Embryonic facial prominence (tissue), 1 donor: ENCODE measurements at regions not wholly inside any gene's neighbourhood (a gene's known extent, or its start where the extent isn't known, plus 50 kb on each side); places are given as distances from the start of the nearest gene placed in this dataset.

ENCODE experiments used
- DNase-seq: peaks from one replicate; pipeline ENCODE4 v3.0.0-alpha.2; 2016; ENCODE audit errors: extremely low spot score

DNA sequence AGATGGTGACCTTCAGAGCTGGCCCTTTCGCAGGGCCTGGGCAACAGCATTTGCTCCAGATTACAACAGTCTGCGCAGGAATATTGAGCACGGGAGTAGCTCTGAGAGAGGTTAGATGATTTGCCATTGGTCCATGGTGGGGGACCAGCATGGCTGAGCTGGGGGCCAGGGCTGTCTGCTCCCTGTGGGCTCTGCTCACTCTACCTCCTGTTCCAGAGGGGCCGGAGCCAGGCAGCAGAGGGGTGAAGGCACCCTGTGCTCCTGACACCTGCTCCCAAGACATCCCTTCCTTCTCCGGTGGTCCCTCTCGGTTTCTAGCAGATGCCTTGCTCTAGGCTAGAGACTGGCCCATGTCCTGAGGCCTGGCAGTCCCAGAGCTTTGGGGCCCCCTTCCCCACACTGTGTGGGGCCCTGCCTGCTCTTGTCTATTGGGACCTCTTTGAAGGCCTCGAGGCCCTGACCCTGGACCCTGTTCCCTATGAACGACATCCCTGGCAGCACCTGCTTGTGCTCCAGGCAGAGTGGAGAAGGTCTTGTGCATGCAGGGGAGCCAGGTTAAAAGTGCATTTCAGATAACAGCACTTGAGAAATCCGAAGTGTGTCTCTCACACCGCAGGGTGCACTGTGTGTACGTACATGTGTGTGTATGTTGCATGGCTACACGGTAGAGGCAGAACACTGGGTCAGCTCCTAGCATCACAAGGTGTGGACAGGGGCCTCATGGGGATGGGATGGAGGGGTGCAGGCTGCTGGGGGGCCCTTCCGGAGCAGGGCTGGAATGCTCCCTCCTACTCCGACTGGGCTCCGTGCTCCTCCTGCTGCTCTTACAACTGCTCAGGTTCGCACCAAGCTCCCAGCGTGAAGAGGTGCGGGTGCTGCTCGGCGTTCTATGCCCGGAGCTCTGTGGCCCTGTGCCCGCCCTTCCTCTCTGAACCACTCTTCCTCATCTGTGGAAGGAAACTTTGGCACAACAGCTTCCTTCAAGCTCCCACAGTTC lies 123.3 kb upstream of the B3GAT1 start:
- no peak for DNase-seq

DNA sequence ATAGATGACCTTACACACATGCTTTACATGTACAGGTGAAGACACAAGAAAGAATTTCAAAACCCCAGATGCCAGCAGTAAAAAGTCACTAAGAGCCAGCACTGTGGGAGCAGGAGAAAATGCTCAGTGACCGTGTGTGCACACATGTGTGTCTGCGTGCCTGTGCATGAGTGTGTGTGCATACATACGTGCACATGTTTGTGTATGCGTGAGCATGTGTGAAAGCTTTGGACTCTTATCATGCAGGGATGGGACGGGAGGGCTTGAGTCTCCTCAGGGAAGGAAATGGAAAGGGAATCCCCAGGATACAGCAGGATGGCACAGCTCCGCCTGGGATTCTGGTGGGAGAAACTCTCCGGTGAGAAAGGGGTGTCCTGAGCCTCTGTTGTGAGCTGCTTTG lies 121.5 kb upstream of the B3GAT1 start:
- DNase-seq = no peak

DNA sequence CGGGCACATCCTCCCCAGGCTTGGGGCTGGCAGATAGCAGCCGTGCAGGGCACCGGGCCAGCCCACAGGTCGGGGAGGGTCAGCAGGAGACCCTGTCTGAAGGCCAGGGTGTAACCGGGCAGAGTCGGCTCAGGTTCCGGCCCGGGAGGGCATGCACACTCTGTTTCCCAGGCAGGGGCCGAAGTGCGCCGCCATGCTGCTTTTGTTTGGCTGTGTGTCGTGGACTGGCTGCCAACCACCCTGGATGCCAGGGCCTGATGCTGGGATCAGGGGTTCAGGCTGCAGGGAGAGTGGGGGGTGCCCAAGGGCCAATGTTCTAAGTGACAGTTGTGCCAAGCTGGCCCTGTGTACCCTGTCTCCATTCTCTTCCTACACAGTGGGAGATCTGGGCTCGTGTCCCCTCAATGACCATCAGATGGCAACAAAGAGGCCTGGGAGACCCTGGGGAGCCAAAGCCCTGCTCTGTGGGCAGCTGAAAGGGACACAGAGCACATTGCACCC lies 120.9 kb upstream of the B3GAT1 start:
- DNase-seq = no peak

DNA sequence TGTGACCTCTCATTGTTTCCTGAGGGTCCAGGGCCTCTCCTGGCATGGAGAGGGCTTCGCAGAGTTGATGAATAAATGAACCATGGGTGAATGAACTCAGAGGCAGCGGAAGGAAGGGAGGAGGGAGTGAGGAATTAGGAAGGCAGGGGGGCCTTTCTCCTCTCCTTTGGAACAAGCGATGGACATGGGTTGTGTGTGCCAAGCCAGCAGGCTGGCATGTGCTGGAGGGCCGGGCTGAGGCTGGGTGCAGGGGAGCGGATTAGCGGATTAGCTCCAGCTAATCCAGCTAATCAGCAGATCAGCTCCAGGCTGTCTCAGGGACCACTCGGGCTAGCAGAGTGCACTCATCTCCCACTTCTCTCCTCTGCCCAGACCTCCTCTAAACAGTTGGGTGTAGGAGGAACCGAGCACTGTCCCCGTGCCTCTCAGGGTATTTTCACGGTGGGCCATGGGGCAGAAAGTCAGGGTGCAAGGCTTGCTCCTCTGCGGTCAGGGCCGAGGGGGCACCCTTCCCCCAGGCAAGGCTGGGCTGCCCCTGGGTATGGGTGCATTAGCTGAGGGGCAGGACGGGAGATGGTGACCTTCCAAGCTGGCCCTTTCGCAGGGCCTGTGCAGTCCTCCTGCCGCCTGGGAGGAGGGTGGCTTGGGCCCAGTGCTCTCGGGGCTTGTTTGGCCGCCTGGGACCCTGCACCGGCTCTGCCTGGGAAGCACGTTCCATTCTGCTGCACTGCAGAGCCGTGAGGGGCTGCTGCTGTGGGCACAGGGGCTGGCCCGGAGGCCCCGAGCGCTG lies 120.3 kb upstream of the B3GAT1 start:
- no peak for DNase-seq

DNA sequence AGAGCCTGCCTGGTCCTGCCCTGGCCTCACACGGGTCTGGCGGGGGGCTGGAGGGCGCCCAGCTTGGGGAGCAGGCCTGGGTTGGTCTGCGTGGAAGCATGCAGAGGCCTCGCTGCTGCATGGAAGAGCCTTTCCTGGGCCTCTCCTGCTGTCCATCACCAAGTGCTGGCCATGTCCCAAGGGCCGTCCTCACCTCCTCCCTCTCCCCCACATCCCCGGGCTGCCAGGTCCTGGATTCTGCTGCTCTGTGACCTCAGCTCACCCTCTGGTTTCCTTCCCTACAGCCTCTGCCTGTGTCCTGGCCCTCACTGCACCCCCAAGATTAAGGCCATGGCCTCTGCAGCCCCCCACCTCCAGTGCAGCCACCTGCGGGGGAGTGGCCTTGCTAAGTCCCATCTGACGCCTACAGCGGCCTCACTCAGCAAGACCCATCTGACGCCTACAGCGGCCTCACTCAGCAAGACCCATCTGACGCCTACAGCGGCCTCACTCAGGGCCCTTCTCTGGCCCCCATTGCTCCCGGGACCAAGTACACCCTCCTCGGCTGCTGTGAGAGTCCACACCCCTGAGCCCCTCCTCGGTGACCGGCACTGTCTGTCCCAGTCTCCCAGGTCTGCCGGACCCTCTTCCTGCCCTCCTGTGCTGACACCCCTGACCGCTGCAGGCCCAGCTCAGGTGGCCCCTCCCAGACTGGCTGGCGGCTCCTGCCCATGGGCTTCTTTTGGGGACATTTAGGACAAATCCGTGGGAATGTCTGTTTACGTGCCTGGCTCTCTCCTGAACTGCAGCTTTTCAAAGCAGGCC lies 119.5 kb upstream of the B3GAT1 start:
- no peak for DNase-seq

DNA sequence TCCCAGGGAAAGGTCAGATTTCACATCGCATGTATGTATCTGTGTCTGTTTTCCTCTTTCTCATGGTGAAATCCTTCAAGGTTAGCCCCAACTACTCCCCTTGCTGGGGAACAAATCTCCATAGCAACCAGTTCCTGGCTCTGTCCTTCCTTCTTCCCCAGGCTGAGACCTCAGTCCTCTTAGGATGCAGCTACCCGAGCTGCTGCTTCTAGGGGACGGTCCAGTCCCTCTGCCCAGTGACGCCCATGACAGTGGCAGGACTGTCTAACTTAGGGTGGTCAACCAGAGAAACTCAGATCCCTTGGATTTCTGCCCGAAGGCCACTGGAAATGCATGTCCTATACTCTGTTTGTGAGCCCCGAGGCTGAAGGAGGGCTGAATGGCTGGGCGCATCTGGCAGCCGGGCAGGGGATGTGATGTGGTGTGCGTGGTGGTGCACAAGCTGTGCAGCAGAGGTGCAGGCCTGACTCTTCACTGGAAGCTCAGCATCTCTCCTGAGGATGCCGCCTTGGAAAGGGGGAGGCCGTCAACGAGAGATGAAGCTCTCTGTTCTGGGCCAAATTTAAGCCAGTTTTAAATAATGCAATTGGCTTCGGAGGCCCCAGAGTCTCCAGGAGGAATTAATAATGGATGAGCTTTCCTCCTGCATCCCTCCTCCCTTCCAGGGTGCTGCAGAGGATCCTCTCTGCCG lies 118.7 kb upstream of the B3GAT1 start:
- DNase-seq = no peak

DNA sequence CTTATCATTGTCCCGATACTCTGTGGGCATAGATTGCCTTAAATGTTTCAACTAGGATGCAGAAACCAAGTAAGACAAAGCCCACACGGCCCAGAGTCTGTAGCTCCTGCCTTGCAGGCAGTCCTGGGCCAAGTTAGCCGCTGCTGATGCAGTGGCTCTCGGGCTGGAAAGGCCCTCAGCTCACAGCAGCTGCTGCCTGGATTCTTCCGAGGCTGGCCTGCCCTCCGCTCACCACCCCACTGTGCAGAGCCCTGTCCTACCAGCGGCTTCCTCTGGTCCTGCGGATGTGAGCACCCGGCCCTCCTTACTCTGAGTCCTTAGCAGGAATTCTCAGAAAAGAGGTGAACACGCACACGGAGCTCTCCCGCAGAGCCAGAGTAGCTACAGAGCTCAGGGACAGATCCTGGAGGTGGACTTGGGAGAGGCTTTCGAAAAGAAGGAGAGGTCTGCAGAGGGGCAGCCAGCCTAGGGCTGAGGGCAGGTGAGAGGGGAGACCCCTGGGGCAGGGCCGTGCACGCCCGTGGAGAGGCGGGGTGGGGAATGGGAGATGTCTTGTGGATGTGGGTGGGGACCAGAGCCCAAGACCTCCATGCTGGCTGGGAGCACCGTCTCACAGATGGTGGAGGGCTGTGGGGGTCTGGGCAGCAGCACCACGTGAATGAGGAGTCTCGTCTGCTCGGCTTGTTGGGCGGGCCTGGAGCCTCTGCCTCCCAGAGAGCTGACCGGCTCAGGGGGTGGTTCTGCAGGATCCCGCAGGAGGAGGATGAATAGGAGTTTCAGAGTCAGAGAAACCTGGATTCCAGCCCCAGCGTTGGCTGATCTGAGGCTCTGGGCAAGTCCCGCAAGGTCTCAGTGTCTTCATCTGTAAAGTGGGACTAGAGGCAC lies 117.4 kb upstream of the B3GAT1 start:
- DNase-seq = no peak

DNA sequence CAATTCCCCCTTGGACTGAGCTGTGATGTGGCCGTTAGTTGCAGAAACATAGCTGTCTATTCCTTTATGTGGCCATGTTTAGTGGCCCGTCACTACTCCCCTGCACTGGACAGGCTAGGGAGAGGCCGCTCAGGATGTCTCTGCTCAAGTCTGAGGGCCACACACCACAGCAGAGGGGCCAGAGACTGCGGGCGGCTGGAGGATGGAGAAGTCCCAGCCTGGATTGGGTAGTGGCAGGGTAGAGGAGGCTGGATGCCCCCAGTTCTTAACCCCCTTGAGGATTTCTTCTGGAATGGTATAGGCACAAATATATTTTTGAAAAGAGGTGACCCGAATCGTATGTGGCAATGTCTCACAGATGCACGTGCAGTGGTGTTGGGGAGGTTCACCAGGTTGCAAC lies 116.4 kb upstream of the B3GAT1 start:
- DNase-seq = no peak

DNA sequence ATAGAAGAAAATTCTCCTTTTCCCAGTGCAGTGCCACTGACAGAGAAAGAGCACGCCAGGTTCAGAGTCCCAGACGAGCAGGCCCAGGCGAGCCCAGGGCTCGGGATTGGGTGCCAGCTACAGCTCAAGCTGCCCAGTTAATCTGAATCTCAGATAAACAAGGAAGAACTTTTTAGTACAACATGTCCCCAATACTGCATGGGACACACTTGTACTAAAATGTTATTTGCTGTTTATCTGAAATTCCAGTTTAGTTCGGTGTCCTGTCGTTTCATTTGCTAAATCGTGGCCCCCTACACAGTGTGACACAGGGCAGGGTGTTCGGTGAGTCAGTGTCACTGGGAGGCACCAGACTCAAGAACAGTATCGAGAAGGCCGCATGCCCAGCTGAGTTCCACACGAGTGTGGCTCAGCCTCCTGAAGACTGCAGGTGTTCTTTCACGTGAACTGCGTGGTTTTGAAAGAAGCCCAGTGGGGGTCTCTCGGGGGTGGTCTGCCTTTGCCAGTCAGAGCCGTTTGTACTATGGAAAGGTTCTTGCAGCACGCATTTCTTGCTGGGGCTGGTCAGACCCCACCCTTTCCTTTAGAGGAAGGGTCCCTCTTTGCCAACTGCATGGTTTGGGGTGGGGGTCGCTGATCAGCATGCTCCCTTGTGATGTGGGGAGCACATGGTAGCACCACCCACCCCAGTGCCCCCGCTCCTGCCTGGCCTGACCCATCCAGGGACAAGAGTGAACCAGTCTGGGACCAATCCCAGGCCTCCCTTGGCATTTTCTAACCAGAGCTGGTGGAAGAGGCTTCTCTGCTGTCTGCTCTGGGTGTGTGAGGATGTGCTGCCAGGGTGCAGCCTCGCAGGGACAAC lies 115.6 kb upstream of the B3GAT1 start:
- no peak for DNase-seq

DNA sequence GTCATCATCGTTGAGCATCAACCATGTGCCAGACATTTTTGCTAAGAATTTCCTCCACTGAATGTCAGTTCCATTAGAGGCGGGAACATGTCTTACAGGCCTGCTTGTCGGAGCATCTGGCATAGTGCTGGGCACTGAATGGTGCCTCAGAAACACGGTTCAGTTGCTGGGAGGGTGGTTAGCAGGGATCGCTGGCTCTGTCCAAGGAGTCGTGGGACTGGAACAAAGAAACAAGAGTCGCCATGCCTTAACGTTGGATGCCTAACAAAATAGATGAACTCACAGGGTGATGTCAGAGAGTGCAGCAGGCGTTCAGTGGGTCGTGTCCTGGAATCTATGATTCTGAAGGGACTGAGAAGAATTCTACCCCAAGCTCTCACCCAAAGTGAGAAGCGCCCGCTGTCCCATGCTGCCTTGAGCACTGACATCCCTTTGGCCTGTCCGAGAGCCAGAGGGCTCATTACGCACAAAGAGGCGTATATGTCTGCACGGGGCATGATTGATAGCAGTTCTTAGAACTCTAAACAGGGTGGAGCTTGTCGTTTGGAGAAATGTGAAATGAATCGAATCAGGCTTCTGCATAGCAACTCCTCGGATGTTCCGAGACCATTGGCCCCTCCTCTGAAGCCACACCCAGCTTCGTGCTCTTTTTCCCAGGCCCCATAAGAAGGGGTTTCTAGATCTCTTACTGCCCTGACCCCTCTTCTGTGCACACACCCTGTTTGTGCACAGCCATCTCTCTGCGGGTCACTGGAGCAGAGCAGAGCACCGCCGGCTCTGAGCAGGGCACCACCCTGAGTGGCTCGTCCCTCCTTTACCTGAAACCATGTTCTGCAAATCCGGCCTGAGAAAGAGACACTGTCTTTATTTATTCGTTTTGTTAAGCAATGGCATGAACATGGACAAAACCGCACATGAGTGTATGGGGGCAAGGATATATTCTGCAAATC lies 113.1 kb upstream of the B3GAT1 start:
- DNase-seq = no peak

DNA sequence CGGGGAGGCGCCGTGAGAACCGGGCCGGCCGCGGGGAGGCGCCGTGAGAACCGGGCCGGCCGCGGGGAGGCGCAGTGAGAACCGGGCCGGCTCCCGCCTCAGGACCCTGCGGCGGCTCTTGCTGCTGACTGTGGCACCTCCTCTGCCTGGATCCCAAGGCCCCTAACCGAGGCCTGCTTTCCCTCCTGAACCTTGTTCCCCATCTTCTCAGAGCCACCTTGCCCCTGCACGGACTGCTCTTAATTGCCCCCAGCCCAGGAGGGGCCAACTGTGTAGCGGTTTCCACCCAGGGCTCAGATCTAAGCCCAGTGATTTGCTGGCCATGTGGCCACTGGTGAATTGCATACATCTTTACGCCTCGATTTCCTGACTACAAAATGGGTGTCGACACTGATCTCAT lies 112.2 kb upstream of the B3GAT1 start:
- DNase-seq = no peak

DNA sequence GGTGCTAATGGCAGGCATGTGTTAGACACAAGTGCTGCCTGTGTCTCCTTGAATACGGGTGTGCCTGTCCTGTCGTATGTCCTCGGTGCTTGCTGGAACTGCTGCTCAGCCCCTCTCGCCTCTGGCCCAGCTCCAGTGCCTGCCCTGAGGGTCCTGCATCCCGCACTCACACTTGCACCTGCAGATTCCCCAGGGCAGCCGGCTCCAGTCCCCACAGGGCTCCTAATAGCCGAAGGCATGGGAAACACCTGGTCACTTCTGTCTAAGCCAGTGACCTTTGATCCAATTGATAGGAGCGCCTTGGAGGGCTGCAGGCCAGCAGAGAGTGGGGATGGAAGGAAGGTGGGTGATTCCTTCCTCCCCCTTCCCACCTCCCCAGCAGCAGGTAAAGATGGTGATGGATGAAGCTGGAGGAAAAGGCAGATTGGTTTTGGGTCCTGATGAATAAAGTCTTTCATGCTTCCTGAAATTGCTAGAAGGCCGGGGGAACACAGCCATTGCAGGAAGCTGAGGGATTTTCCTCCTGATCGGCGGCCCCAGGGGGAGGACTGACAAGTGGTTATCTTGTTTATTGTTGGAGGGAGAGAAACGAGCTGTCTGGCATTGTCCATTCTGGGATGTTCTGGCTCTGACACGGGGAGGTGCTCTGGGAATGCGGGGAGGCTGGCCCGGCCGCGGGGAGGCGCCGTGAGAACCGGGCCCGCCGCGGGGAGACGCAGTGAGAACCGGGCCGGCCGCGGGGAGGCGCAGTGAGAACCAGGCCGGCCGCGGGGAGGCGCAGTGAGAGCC lies 110.9 kb upstream of the B3GAT1 start:
- no peak for DNase-seq

DNA sequence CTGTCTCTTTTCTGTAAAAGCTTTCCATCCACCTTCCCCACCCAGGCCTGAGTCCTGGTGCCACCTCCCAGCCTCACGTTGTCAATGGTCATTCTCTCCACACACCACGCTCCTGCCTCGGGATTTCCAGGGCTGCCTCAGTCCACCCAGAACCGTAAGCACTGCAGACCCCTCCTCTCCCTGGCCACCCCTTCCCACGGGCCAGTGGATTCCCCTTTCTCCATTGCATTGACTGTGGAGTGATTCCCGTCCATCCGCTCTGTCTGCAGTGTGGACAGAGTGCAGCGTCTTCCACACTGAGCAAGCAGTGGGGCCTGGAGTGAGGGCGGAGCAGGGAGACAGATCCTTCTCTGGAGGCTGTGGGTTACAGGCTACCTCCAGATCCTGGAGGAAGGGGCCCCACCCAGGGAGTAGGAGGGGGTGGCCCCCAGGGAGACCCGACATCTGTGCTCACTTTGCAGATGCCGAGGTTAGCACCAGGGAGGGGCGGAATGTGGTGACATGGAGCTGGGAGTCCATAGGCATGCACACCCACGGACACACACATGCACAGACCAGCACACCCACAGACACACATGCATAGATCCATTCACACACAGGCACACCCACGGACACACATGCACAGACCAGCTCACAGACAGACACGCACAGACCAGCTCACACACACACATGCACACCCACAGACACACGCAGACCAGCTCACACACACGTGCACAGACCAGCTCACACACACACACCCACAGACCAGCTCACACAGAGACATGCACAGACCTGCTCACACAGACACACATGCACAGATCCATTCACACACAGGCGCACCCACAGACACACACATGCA lies 109.6 kb upstream of the B3GAT1 start:
- no peak for DNase-seq

DNA sequence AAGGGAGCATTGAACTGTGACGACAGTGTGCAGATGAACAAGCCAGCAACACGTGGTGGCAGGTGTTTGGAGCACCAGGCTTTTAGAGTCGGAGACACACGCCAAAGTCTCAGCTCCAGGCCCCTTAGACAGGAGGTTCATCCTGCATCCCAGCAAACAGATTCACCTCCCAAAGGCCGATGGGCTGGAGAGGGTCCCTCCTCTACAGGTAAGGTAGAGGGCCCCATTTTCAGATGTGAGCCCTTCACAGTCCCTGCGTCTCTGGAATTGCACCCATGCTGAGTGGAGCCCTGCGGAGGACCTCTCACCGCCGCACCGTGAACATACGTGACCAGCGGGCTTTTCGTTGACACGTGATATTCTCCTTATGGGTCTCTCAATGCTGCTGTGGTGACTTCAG lies 109.0 kb upstream of the B3GAT1 start:
- no peak for DNase-seq

DNA sequence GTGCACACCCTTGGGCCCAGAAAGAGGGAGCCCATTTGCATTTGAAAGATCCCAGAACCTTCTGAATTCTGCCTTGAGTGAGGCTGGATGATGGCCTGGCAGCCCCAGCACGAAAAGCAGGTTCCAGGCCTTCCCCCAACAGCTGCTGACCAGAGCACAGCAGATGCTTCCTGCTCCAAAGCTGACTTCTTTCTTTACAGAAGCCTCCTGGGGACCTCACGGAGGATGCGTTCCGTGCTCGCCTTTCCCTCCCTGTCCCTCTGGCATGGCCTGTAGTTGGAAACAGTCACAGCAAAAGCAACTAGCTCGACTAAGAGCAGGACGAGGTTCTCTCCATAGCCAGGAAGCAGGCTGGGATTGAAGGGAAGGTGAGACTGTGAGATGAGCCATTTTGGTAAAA lies 107.7 kb upstream of the B3GAT1 start:
- no peak for DNase-seq

DNA sequence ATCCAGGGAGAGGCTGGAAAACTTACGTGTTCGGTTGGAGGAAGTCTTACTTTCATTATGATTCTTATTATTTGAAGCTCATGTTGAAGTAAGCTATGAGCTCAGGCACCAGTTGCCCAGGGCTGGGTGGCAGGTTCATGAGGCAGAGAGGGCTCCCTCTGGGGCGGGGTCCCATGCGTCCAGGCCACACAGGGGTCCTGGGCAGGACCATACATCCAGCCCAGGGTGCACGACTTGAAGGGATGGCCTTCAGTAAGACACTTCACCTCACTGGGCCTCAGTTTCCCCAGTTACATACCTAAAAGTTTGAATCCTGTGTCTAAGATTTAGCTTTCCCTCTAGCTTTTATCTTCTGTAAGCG lies 107.3 kb upstream of the B3GAT1 start:
- DNase-seq = no peak
